ENCODE measurements at regions not wholly inside any gene's neighbourhood (a gene's known extent, or its start where the extent isn't known, plus 50 kb on each side); places are given as distances from the start of the nearest gene placed in this dataset.

GRCh38 chrX:3169421-3169820 is 128.2 kb downstream of the ARSF start:
- TF ChIP-seq CTCF (IDR thresholded peaks at IDR 0.05; ENCODE audit: unreplicated experiment in 3 of 3): no peak
- Mint-ChIP-seq H3K36me3 (ENCODE audit: low read depth) (peaks cover 1% of the 10 kb centered on the region), H3K27ac (no peak overlapping the region), H3K4me1 (peaks cover 6% of the 10 kb centered on the region), H3K4me3 (no peak overlapping the region), H3K27me3 (ENCODE audit: low read depth) (peaks cover under 1% of the 10 kb centered on the region), H3K9me3 (peaks cover 10% of the 10 kb centered on the region)

- peaks cover 6% of the 10 kb centered on the region for H3K4me1 Mint-ChIP-seq
- no peak for TF ChIP-seq CTCF (IDR thresholded peaks at IDR 0.05; ENCODE audit: unreplicated experiment in 3 of 3)
- H3K27me3 Mint-ChIP-seq (ENCODE audit: low read depth): no peaks in the 10 kb centered on the region
- H3K4me3 Mint-ChIP-seq: no peak overlapping the region
- H3K36me3 Mint-ChIP-seq (ENCODE audit: low read depth): peaks cover 4% of the 10 kb centered on the region
- H3K9me3 Mint-ChIP-seq: peaks cover 11% of the 10 kb centered on the region
- H3K27ac Mint-ChIP-seq: no peak overlapping the region
Observed at GRCh38 chrX:3167771-3168170, 126.5 kb downstream of the ARSF start.

- no peak for TF ChIP-seq CTCF (IDR thresholded peaks at IDR 0.05; ENCODE audit: unreplicated experiment in 3 of 3)
- no peaks in the 10 kb centered on the region for H3K27me3 Mint-ChIP-seq (ENCODE audit: low read depth)
- H3K4me1 Mint-ChIP-seq: peaks cover 6% of the 10 kb centered on the region
- no peak overlapping the region for H3K4me3 Mint-ChIP-seq
- peak overlapping the region in 1 of 3 experiments; percentile 18 for H3K27ac Mint-ChIP-seq
- H3K9me3 Mint-ChIP-seq: peaks cover 11% of the 10 kb centered on the region
- peaks cover 4% of the 10 kb centered on the region for H3K36me3 Mint-ChIP-seq (ENCODE audit: low read depth)
Observed at GRCh38 chrX:3166670-3167455, 125.6 kb downstream of the ARSF start.

- Mint-ChIP-seq H3K4me1 (peaks cover 17% of the 10 kb centered on the region), H3K27me3 (ENCODE audit: low read depth) (no peaks in the 10 kb centered on the region), H3K27ac (no peak overlapping the region), H3K36me3 (ENCODE audit: low read depth) (peaks cover 4% of the 10 kb centered on the region), H3K4me3 (no peak overlapping the region), H3K9me3 (peaks cover 14% of the 10 kb centered on the region)
- TF ChIP-seq CTCF (IDR thresholded peaks at IDR 0.05; ENCODE audit: unreplicated experiment in 3 of 3): no peak
Observed at GRCh38 chrX:3165808-3166207, 124.5 kb downstream of the ARSF start.

All from nephron (organoid).